K562 (cell line): ENCODE measurements at regions not wholly inside any gene's neighbourhood (a gene's known extent, or its start where the extent isn't known, plus 50 kb on each side); places are given as distances from the start of the nearest gene placed in this dataset.

Experiments
- CHAMP1 ChIP-seq: fragments of 450-650 bp; IDR thresholded peaks from 2 replicates; pipeline ENCODE4 v1.6.1; 2016; ENCODE audit warnings: mild to moderate bottlenecking
- CHCHD3 ChIP-seq: fragments of 250-450 bp; sonication (Bioruptor Pico); IDR thresholded peaks from 2 replicates; pipeline ENCODE4 v2.1.2; 2022; ENCODE audit warnings: mild to moderate bottlenecking
- CREBBP ChIP-seq: IDR thresholded peaks from one replicate; pipeline ENCODE4 v1.6.1; 2012; ENCODE audit warnings: low read depth, mild to moderate bottlenecking, control low read depth, inconsistent platforms, low read length
- FOSL1 ChIP-seq: fragments of 200-800 bp; sonication (Bioruptor generic); conservative IDR thresholded peaks from 2 replicates; pipeline ENCODE4 v1.6.1; 2016; ENCODE audit warnings: missing genetic modification characterization, missing compliant biosample characterization
- FOXK2 ChIP-seq, 2 experiments: fragments of 450-650 bp; IDR thresholded peaks in 1 of 2; conservative IDR thresholded peaks in 1 of 2; 2 replicates each; pipeline ENCODE4 v1.6.1; 2016; ENCODE audit warnings: low read depth in 2 of 2, mild to moderate bottlenecking in 1 of 2
- HMG20A ChIP-seq: fragments of 450-650 bp; formaldehyde crosslinking; conservative IDR thresholded peaks from 2 replicates; pipeline ENCODE4 v1.4.0; 2020; ENCODE audit warnings: mild to moderate bottlenecking, mixed read lengths
- IRF1 ChIP-seq: sonication (generic); formaldehyde crosslinking; IDR thresholded peaks from 2 replicates; pipeline ENCODE4 v1.8.0; 2022; ENCODE audit warnings: missing genetic modification reagents, mild to moderate bottlenecking, borderline replicate concordance
- L3MBTL2 ChIP-seq: fragments of 450-650 bp; IDR thresholded peaks from 2 replicates; pipeline ENCODE4 v1.6.1; 2016; ENCODE audit warnings: mild to moderate bottlenecking, moderate library complexity
- LEF1 ChIP-seq: fragments of 450-650 bp; IDR thresholded peaks from 2 replicates; pipeline ENCODE4 v1.6.1; 2016; ENCODE audit warnings: mild to moderate bottlenecking
- MTA3 ChIP-seq: fragments of 450-650 bp; formaldehyde crosslinking; IDR thresholded peaks from 2 replicates; pipeline ENCODE4 v1.6.1; 2017; ENCODE audit warnings: mild to moderate bottlenecking, borderline replicate concordance
- NFE2L1 ChIP-seq: fragments of 450-650 bp; IDR thresholded peaks from 2 replicates; pipeline ENCODE4 v1.6.1; 2016; ENCODE audit warnings: missing genetic modification characterization, low read depth, mild to moderate bottlenecking, missing compliant biosample characterization, moderate library complexity, borderline replicate concordance
- PKNOX1 ChIP-seq: fragments of 450-650 bp; IDR thresholded peaks from 2 replicates; pipeline ENCODE4 v1.6.1; 2016
- POU5F1 ChIP-seq: fragments of 150-350 bp; IDR thresholded peaks from 2 replicates; pipeline ENCODE4 v1.6.1; 2014; ENCODE audit warnings: borderline replicate concordance, low read length, low read depth, mild to moderate bottlenecking; ENCODE audit not compliant: partially characterized antibody
- RBM34 ChIP-seq: fragments of 200-400 bp; formaldehyde crosslinking; IDR thresholded peaks from 2 replicates; pipeline ENCODE4 v1.6.1; 2018; ENCODE audit warnings: low read length, borderline replicate concordance; ENCODE audit not compliant: insufficient read depth
- TAL1 ChIP-seq: fragments of 450-650 bp; IDR thresholded peaks from 2 replicates; pipeline ENCODE4 v1.6.1; 2016; ENCODE audit warnings: mild to moderate bottlenecking
- ZBTB43 ChIP-seq: sonication (generic); formaldehyde crosslinking; IDR thresholded peaks from 2 replicates; pipeline ENCODE4 v1.8.0; 2023; ENCODE audit warnings: mild to moderate bottlenecking, missing genetic modification reagents
- ZFP91 ChIP-seq: sonication (generic); formaldehyde crosslinking; IDR thresholded peaks from 2 replicates; pipeline ENCODE4 v1.8.0; 2022; ENCODE audit warnings: mild to moderate bottlenecking, missing genetic modification reagents
- ZNF24 ChIP-seq: fragments of 450-650 bp; IDR thresholded peaks from 2 replicates; pipeline ENCODE4 v1.6.1; 2016
- ZNF551 ChIP-seq: fragments of 250-450 bp; sonication (Bioruptor Pico); IDR thresholded peaks from 2 replicates; pipeline ENCODE4 v1.5.0; 2021; ENCODE audit warnings: mild to moderate bottlenecking, moderate library complexity
- ZNF655 ChIP-seq: fragments of 250-450 bp; sonication (Bioruptor Pico); IDR thresholded peaks from 2 replicates; pipeline ENCODE4 v1.5.0; 2021
- ZNF695 ChIP-seq: fragments of 450-650 bp; formaldehyde crosslinking; IDR thresholded peaks from 2 replicates; pipeline ENCODE4 v1.4.0; 2020; ENCODE audit warnings: mild to moderate bottlenecking, moderate library complexity
- ZNF778 ChIP-seq: fragments of 450-650 bp; formaldehyde crosslinking; IDR thresholded peaks from 2 replicates; pipeline ENCODE4 v1.4.0; 2020; ENCODE audit warnings: mild to moderate bottlenecking, moderate library complexity

- TF ChIP-seq CHAMP1, result no peak
- no peak for TF ChIP-seq ZNF778 (CRISPR knock-in tag)
- TF ChIP-seq PKNOX1, result peak; percentile 25; the same call in 1 of the 2 replicates
- no peak for TF ChIP-seq RBM34
- TF ChIP-seq LEF1, result peak; percentile 40; the same call in 1 of the 2 replicates
- TF ChIP-seq FOXK2 (conservative IDR thresholded peaks at IDR 0.05 in 1 of 2, IDR thresholded peaks at IDR 0.05 in 1 of 2; ENCODE audit: low read depth in 2 of 2), result no peak
- TF ChIP-seq ZNF655 (CRISPR knock-in tag), result no peak
- TF ChIP-seq NFE2L1 (tag), result no peak
- TF ChIP-seq ZNF695 (CRISPR knock-in tag), result no peak
- no peak for TF ChIP-seq ZBTB43 (CRISPR knock-in tag)
- TF ChIP-seq CREBBP, result no peak
- no peak for TF ChIP-seq IRF1 (CRISPR knock-in tag)
- TF ChIP-seq ZNF551 (CRISPR knock-in tag), result no peak
- TF ChIP-seq ZFP91 (CRISPR knock-in tag), result no peak
- TF ChIP-seq L3MBTL2, result no peak
- no peak for TF ChIP-seq MTA3
- TF ChIP-seq POU5F1, result no peak
- peak; percentile 82 for TF ChIP-seq FOSL1 (tag)
- TF ChIP-seq TAL1, result peak; percentile 86
- no peak for TF ChIP-seq HMG20A (CRISPR knock-in tag)
- TF ChIP-seq CHCHD3 (CRISPR knock-in tag), result no peak
- TF ChIP-seq ZNF24, result no peak
Observed at GRCh38 chr2:216292886-216293301, 79.4 kb downstream of the MARCHF4 start (continued).
